Tibial nerve (tissue), 4 donors: ENCODE measurements at regions not wholly inside any gene's neighbourhood (a gene's known extent, or its start where the extent isn't known, plus 50 kb on each side); places are given as distances from the start of the nearest gene placed in this dataset.
"Not testable (repeated sequence)": the region's sequence is repeated elsewhere in the genome, so short reads cannot be mapped to it uniquely, and the experiment has no call there.

Source experiments
- DNase-seq, 2 donors: peaks; one replicate each; pipeline ENCODE4 v3.0.0-alpha.2; 2019; ENCODE audit warnings: low spot score in 2 of 2
- H3K27ac ChIP-seq, 4 donors: fragments of 200-600 bp; sonication (generic) in 3 of 4; one replicate each; pipeline ENCODE4 v1.5.1; 2017 to 2019; ENCODE audit warnings: mild to moderate bottlenecking in 1 of 4
- H3K27me3 ChIP-seq, 2 donors: fragments of 200-600 bp; sonication (generic) in 1 of 2; one replicate each; pipeline versions ENCODE4 v1.5.1 to v1.6.0; 2017 to 2019
- H3K36me3 ChIP-seq, 3 donors: fragments of 200-600 bp; sonication (generic); one replicate each; pipeline ENCODE4 v1.5.1; 2018 to 2019
- H3K4me1 ChIP-seq, 4 donors: fragments of 200-600 bp; sonication (generic) in 3 of 4; one replicate each; pipeline ENCODE4 v1.5.1; 2017 to 2019
- H3K4me3 ChIP-seq, 4 donors: fragments of 200-600 bp; sonication (generic) in 3 of 4; one replicate each; pipeline ENCODE4 v1.5.1; 2017 to 2019; ENCODE audit warnings: mild to moderate bottlenecking in 1 of 4, moderate library complexity in 1 of 4
- H3K9me3 ChIP-seq, 4 donors: fragments of 200-600 bp; sonication (generic) in 3 of 4; one replicate each; pipeline ENCODE4 v1.5.1; 2017 to 2019
- EP300 ChIP-seq, 2 donors: sonication (generic); formaldehyde crosslinking; IDR thresholded peaks; one replicate each; pipeline ENCODE4 v1.6.1; 2017; ENCODE audit warnings: antibody characterized with exemption in 2 of 2, mild to moderate bottlenecking in 1 of 2
- POLR2A ChIP-seq, 2 donors: fragments of 450-650 bp; IDR thresholded peaks; one replicate each; pipeline ENCODE4 v1.6.1; 2017; ENCODE audit warnings: antibody characterized with exemption in 2 of 2, mild to moderate bottlenecking in 2 of 2, moderate library complexity in 2 of 2
- WGBS, 2 donors: methylation state at CpG; one replicate each; pipeline ENCODE4 v1.1.5; 2018; 5-methylcytosine and 5-hydroxymethylcytosine counted together
- TF ChIP-seq, protein P1 (sequence below), 5 experiments: fragments of 200-600 bp in 3 of 5; fragments of 450-650 bp in 2 of 5; sonication (generic) in 3 of 5; IDR thresholded peaks; one replicate each; pipeline ENCODE4 v1.5.1; 2016 to 2019; ENCODE audit warnings: antibody characterized with exemption in 5 of 5, mild to moderate bottlenecking in 3 of 5, moderate library complexity in 2 of 5

DNA sequence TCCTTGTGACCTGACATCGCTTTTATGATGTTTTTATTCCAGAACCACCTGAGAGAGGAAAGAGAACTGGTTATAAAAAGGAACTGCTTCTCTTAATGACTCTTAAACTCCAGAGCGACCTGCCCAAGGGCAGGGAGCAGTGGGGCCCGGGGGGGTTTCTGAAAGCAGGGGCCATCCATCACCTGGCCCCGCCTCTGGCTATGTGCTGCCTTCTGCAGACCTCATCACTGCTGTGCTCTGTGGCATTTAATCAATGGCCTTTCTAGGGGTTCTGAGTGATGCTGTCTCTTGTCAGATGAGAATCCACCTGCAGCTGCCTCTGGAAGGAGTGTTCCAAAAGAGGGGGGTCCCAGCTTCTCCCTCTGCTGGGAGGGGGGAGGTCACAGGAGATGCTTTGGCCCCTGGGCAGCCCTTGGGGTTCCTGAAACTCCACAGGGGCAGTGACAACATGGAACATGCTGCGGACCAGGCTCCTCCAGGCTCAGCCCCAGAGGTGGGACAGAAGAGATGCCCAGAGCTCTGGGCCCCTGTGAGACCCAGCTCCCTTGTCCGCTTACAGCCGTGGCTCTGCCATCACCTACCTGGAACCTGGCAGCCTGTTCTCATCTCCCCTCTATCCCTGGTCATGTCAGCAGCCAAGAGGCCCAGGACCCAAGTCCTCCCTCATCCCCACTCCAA lies 177.1 kb upstream of the SULF2 start:
- DNase-seq = no peak
- Histone ChIP-seq H3K36me3 (no peaks in the 10 kb centered on the region), H3K9me3 (no peaks in the 10 kb centered on the region), H3K4me3 (no peak overlapping the region), H3K27ac (no peak overlapping the region), H3K4me1 (no peaks in the 10 kb centered on the region), H3K27me3 (no peaks in the 10 kb centered on the region)
- WGBS, 2 donors = 79 to 91% methylated on average over 6 to 7 of the region's 7 CpGs
- TF ChIP-seq POLR2A (IDR thresholded peaks at IDR 0.05) = no peak
- TF ChIP-seq EP300 (IDR thresholded peaks at IDR 0.05) = no peak
- TF ChIP-seq, protein P1, sequence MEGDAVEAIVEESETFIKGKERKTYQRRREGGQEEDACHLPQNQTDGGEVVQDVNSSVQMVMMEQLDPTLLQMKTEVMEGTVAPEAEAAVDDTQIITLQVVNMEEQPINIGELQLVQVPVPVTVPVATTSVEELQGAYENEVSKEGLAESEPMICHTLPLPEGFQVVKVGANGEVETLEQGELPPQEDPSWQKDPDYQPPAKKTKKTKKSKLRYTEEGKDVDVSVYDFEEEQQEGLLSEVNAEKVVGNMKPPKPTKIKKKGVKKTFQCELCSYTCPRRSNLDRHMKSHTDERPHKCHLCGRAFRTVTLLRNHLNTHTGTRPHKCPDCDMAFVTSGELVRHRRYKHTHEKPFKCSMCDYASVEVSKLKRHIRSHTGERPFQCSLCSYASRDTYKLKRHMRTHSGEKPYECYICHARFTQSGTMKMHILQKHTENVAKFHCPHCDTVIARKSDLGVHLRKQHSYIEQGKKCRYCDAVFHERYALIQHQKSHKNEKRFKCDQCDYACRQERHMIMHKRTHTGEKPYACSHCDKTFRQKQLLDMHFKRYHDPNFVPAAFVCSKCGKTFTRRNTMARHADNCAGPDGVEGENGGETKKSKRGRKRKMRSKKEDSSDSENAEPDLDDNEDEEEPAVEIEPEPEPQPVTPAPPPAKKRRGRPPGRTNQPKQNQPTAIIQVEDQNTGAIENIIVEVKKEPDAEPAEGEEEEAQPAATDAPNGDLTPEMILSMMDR (IDR thresholded peaks at IDR 0.05) = no peak

DNA sequence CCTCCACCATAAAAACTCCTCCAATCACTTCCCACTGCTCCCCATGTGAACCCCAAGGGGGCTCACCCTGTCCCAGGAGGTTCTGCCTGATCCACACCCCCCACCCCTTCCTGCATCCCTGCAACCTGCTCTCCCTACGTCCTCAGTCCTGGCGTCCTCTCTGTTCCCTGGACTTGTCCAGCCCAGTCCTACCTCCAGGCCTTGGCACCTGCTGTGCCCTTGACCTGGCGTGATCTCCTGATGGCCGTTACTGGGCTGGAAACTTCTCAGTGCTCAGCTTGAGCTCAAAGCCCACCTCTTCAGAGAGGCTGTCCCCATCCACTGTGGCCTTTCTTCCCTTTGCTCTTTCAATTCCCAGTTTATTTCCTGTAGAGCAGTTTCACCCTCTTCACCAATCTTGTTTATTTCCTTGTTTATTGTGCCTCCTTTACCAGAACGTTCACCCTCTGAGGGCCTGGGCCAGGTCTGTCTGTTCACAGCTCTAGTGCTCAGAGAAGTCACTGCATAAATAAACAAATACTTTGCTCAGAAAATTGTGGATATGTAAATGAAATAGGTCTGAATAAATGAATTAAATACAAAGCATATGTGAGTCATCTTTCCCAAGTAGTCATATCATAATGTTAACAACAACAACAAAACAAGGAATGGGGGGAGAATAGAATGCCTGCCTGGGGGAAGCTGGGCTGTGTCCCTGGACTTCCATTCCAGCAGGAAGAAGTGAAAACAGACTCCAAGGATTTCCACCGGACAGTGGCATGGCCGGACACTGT lies 175.7 kb upstream of the SULF2 start:
- no peaks in the 10 kb centered on the region for H3K4me1 ChIP-seq
- H3K9me3 ChIP-seq = no peaks in the 10 kb centered on the region
- no peak overlapping the region for H3K27ac ChIP-seq
- no peak for TF ChIP-seq EP300 (IDR thresholded peaks at IDR 0.05)
- TF ChIP-seq, protein P1 (IDR thresholded peaks at IDR 0.05) = no peak
- TF ChIP-seq POLR2A (IDR thresholded peaks at IDR 0.05) = no peak
- H3K27me3 ChIP-seq = no peaks in the 10 kb centered on the region
- no peak overlapping the region for H3K4me3 ChIP-seq
- H3K36me3 ChIP-seq = no peaks in the 10 kb centered on the region
- DNase-seq = no peak
- 81 to 87% methylated on average over 7 of the region's 7 CpGs for WGBS, 2 donors

GRCh38 chr20:47960277-47960676 lies 175.0 kb upstream of the SULF2 start:
- Histone ChIP-seq H3K36me3 (no peaks in the 10 kb centered on the region), H3K4me1 (no peaks in the 10 kb centered on the region), H3K27ac (no peak overlapping the region), H3K4me3 (no peak overlapping the region), H3K27me3 (no peaks in the 10 kb centered on the region), H3K9me3 (no peaks in the 10 kb centered on the region)
- no peak for DNase-seq
- TF ChIP-seq POLR2A (IDR thresholded peaks at IDR 0.05) = no peak
- TF ChIP-seq, protein P1 (IDR thresholded peaks at IDR 0.05) = no peak
- TF ChIP-seq EP300 (IDR thresholded peaks at IDR 0.05) = no peak
- 81 to 93% methylated on average over 8 of the region's 8 CpGs for WGBS, 2 donors

GRCh38 chr20:47957989-47958801 lies 172.9 kb upstream of the SULF2 start:
- H3K27ac ChIP-seq, H3K27me3 ChIP-seq, DNase-seq, H3K9me3 ChIP-seq, H3K4me1 ChIP-seq, H3K4me3 ChIP-seq, H3K36me3 ChIP-seq: not testable (repeated sequence)
- WGBS, 2 donors = 64% methylated on average over 16 of the region's 16 CpGs

DNA sequence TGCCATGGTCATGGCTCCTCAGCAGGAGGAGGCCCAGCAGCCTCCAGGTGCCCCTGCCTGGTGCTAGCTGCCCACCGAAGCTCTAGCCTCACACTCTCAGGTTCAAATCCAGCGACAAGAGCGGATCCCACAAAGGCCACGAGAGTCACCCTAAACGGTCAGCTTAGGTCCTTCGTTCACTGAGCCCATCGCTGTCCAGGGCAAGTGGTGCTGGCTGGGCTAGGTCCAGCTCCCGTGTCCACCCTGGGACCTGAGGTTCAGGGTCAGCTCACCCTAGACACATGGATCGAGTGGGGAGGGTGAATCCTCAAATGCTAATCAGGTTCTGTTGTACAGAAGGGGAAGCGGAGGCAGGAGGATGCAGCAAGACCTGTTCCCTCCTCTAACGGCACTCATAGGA lies 171.9 kb upstream of the SULF2 start:
- H3K4me3 ChIP-seq = no peak overlapping the region
- H3K27me3 ChIP-seq = no peaks in the 10 kb centered on the region
- 87 to 90% methylated on average over 10 of the region's 11 CpGs for WGBS, 2 donors
- H3K9me3 ChIP-seq = no peaks in the 10 kb centered on the region
- no peaks in the 10 kb centered on the region for H3K4me1 ChIP-seq
- no peaks in the 10 kb centered on the region for H3K36me3 ChIP-seq
- TF ChIP-seq POLR2A (IDR thresholded peaks at IDR 0.05) (no peak), EP300 (IDR thresholded peaks at IDR 0.05) (no peak)
- TF ChIP-seq, protein P1 (IDR thresholded peaks at IDR 0.05) = no peak
- no peak for DNase-seq
- H3K27ac ChIP-seq = no peak overlapping the region
